K562 (cell line): ENCODE measurements at regions not wholly inside any gene's neighbourhood (a gene's known extent, or its start where the extent isn't known, plus 50 kb on each side); places are given as distances from the start of the nearest gene placed in this dataset.

Source experiments
- ARID3A ChIP-seq: IDR thresholded peaks from 2 replicates; pipeline ENCODE4 v1.6.1; 2012; ENCODE audit warnings: low read depth, low read length, improper control_type of control experiment, borderline replicate concordance
- CBFA2T2 ChIP-seq: fragments of 450-650 bp; conservative IDR thresholded peaks from 2 replicates; pipeline ENCODE4 v1.6.1; 2017; ENCODE audit warnings: mild to moderate bottlenecking
- CBFA2T3 ChIP-seq: fragments of 450-650 bp; IDR thresholded peaks from 2 replicates; pipeline ENCODE4 v1.6.1; 2017
- MAZ ChIP-seq, 2 experiments: fragments of 450-650 bp in 1 of 2; sonication (generic) in 1 of 2; formaldehyde crosslinking; IDR thresholded peaks in 1 of 2; conservative IDR thresholded peaks in 1 of 2; 2 replicates each; pipeline versions ENCODE4 v1.4.0 to v1.5.0; 2020; ENCODE audit warnings: mild to moderate bottlenecking in 1 of 2, missing genetic modification reagents in 1 of 2
- MGA ChIP-seq: fragments of 450-650 bp; IDR thresholded peaks from 2 replicates; pipeline ENCODE4 v1.6.1; 2016; ENCODE audit warnings: mild to moderate bottlenecking, moderate library complexity
- PRDM10 ChIP-seq: fragments of 450-650 bp; IDR thresholded peaks from 2 replicates; pipeline ENCODE4 v1.6.1; 2018; ENCODE audit not compliant: partially characterized antibody
- RAD21 ChIP-seq, 2 experiments: fragments of 250-450 bp in 1 of 2; fragments of 450-650 bp in 1 of 2; sonication (Bioruptor Pico) in 1 of 2; formaldehyde crosslinking in 1 of 2; IDR thresholded peaks in 1 of 2; conservative IDR thresholded peaks in 1 of 2; 2 replicates each; pipeline versions ENCODE4 v1.4.0 to v1.8.0; 2020 to 2022; ENCODE audit warnings: mild to moderate bottlenecking in 2 of 2, moderate library complexity in 1 of 2
- SMAD4 ChIP-seq: fragments of 250-450 bp; sonication (Bioruptor Pico); conservative IDR thresholded peaks from 2 replicates; pipeline ENCODE4 v1.8.0; 2021; ENCODE audit warnings: inconsistent platforms, mild to moderate bottlenecking, moderate library complexity
- TRIM24 ChIP-seq, 2 experiments: fragments of 450-650 bp; IDR thresholded peaks; 2 replicates each; pipeline ENCODE4 v1.6.1; 2016
- TRIM28 ChIP-seq: fragments of 450-650 bp; IDR thresholded peaks from 2 replicates; pipeline ENCODE4 v1.6.1; 2017
- ZNF212 ChIP-seq: fragments of 450-650 bp; formaldehyde crosslinking; IDR thresholded peaks from 2 replicates; pipeline ENCODE4 v1.4.0; 2020; ENCODE audit warnings: mild to moderate bottlenecking

GRCh38 chr1:224542783-224543440 lies 73.2 kb upstream of the CNIH3 start (continued):
- TF ChIP-seq MGA (no peak), RAD21 (CRISPR knock-in tag; conservative IDR thresholded peaks at IDR 0.05 in 1 of 2, IDR thresholded peaks at IDR 0.05 in 1 of 2) (no peak), MAZ (CRISPR knock-in tag; conservative IDR thresholded peaks at IDR 0.05 in 1 of 2, IDR thresholded peaks at IDR 0.05 in 1 of 2) (peak in 1 of 2 experiments; percentile 22; a peak in 1 of 4 replicates), SMAD4 (CRISPR knock-in tag) (no peak; the same call in 1 of the 2 replicates), PRDM10 (peak; percentile 59), ZNF212 (CRISPR knock-in tag) (no peak), ARID3A (peak; percentile 69), TRIM24 (IDR thresholded peaks at IDR 0.05) (peak in 1 of 2 experiments; percentile 17; a peak in 1 of 4 replicates), TRIM28 (no peak), CBFA2T3 (peak; percentile 74), CBFA2T2 (peak; percentile 25; the same call in 1 of the 2 replicates)
